Endothelial cell of umbilical vein (primary cell): ENCODE measurements at regions not wholly inside any gene's neighbourhood (a gene's known extent, or its start where the extent isn't known, plus 50 kb on each side); places are given as distances from the start of the nearest gene placed in this dataset.

Experiments used
- EZH2 ChIP-seq: IDR thresholded peaks from 2 replicates; pipeline ENCODE4 v1.6.1; 2012; ENCODE audit warnings: borderline replicate concordance, low read depth, mild to moderate bottlenecking, moderate library complexity, low read length, inconsistent platforms; ENCODE audit not compliant: severe bottlenecking
- POLR2A ChIP-seq: IDR thresholded peaks from 2 replicates; pipeline ENCODE4 v1.6.1; 2012; ENCODE audit warnings: low read depth, mild to moderate bottlenecking, control low read depth, low read length
- TF ChIP-seq, protein P1 (sequence below), 2 donors: IDR thresholded peaks; 1 replicate in 1 of 2; 2 replicates in 1 of 2; pipeline ENCODE4 v1.5.1; 2011; ENCODE audit warnings: low read length in 2 of 2, mild to moderate bottlenecking in 2 of 2, moderate library complexity in 2 of 2, control low read depth in 1 of 2, inconsistent platforms in 1 of 2, low read depth in 1 of 2; ENCODE audit not compliant: insufficient read depth in 1 of 2; ENCODE audit errors: extremely low read depth in 1 of 2

DNA sequence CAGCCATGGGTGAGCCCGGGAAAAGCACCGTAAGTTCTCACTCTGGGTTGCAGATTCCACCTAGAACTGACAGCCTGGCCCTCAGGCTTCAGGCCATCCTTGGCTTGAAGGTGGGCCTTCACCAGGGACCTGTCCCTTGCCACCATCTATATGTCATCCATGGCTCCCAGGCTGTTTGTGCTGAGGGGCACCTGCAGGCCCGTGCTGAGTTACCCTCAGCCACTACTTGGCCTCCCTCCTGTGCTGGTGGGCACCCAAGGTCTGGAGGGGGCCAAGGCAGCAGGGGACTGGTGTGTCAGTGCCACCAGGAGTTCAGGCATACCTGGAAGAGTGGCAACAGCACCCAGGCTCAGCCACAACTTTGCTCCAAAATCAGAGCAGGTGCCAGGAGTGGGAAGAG lies 326.2 kb upstream of the SMIM21 start:
- TF ChIP-seq POLR2A, result no peak
- TF ChIP-seq, protein P1, sequence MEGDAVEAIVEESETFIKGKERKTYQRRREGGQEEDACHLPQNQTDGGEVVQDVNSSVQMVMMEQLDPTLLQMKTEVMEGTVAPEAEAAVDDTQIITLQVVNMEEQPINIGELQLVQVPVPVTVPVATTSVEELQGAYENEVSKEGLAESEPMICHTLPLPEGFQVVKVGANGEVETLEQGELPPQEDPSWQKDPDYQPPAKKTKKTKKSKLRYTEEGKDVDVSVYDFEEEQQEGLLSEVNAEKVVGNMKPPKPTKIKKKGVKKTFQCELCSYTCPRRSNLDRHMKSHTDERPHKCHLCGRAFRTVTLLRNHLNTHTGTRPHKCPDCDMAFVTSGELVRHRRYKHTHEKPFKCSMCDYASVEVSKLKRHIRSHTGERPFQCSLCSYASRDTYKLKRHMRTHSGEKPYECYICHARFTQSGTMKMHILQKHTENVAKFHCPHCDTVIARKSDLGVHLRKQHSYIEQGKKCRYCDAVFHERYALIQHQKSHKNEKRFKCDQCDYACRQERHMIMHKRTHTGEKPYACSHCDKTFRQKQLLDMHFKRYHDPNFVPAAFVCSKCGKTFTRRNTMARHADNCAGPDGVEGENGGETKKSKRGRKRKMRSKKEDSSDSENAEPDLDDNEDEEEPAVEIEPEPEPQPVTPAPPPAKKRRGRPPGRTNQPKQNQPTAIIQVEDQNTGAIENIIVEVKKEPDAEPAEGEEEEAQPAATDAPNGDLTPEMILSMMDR (IDR thresholded peaks at IDR 0.05; ENCODE audit: extremely low read depth in 1 of 2, insufficient read depth in 1 of 2, low read depth in 1 of 2, low read length in 2 of 2), result no peak
- TF ChIP-seq EZH2, result no peak
